Peyer's patch (tissue), 4 donors: ENCODE measurements at regions not wholly inside any gene's neighbourhood (a gene's known extent, or its start where the extent isn't known, plus 50 kb on each side); places are given as distances from the start of the nearest gene placed in this dataset.

Source experiments
- POLR2A ChIP-seq, 2 donors: fragments of 450-650 bp; IDR thresholded peaks; one replicate each; pipeline ENCODE4 v1.5.1; 2017; ENCODE audit warnings: antibody characterized with exemption in 2 of 2, mild to moderate bottlenecking in 2 of 2, moderate library complexity in 2 of 2
- TF ChIP-seq, protein P1 (sequence below), 6 experiments: fragments of 450-650 bp in 4 of 6; fragments of 200-600 bp in 2 of 6; sonication (generic) in 1 of 6; IDR thresholded peaks; one replicate each; pipeline ENCODE4 v1.5.1; 2017 to 2019; ENCODE audit warnings: antibody characterized with exemption in 6 of 6, mild to moderate bottlenecking in 3 of 6, moderate library complexity in 1 of 6

DNA sequence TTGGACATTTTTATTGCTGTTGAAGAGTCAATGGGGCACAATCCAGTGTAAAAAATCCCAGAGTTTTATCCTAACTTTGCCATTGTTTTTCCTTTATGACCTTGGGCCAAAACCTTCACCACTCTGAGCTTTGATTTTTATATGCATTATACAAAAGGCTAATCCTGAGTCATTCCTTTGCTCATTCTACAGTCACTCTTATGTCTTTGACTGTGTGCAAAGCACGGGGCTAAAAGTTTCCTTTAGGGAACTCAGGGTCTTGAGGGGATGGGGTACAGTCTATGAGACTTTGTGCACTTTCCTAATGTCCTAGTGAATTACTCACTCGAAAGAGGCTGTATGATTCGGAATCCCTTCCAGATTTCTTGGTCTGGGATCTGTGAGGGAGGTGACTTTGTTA is 543.2 kb upstream of the CAMK1G start:
- TF ChIP-seq POLR2A (IDR thresholded peaks at IDR 0.05), result no peak
- TF ChIP-seq, protein P1, sequence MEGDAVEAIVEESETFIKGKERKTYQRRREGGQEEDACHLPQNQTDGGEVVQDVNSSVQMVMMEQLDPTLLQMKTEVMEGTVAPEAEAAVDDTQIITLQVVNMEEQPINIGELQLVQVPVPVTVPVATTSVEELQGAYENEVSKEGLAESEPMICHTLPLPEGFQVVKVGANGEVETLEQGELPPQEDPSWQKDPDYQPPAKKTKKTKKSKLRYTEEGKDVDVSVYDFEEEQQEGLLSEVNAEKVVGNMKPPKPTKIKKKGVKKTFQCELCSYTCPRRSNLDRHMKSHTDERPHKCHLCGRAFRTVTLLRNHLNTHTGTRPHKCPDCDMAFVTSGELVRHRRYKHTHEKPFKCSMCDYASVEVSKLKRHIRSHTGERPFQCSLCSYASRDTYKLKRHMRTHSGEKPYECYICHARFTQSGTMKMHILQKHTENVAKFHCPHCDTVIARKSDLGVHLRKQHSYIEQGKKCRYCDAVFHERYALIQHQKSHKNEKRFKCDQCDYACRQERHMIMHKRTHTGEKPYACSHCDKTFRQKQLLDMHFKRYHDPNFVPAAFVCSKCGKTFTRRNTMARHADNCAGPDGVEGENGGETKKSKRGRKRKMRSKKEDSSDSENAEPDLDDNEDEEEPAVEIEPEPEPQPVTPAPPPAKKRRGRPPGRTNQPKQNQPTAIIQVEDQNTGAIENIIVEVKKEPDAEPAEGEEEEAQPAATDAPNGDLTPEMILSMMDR (IDR thresholded peaks at IDR 0.05), result no peak
